GM13977 (cell line): ENCODE measurements at regions not wholly inside any gene's neighbourhood (a gene's known extent, or its start where the extent isn't known, plus 50 kb on each side); places are given as distances from the start of the nearest gene placed in this dataset.

Source experiments
- DNase-seq: peaks from one replicate; pipeline ENCODE4 v3.0.0; 2012; ENCODE audit warnings: low spot score
- CTCF ChIP-seq: IDR thresholded peaks from 2 replicates; pipeline ENCODE4 v1.5.1; 2012; ENCODE audit warnings: mild to moderate bottlenecking, control low read depth; ENCODE audit not compliant: insufficient read depth; ENCODE audit errors: extremely low read depth, missing control alignments
- in situ Hi-C: fragments of 300-500 bp; cut with MboI; formaldehyde crosslinking; loops from one replicate; pipeline ENCODE4 v1.12.0; 2022; ENCODE audit warnings: low sequenced_read_pairs, low pct_unique_long_range_greater_than_20kb, mixed read lengths, inconsistent platforms; ENCODE audit not compliant: unreplicated experiment

GRCh38 chr1:229041946-229042345, 229.0 kb upstream of the RAB4A start:
- in situ Hi-C loops: no loop called here
- DNase-seq: no peak
- no peak for TF ChIP-seq CTCF

GRCh38 chr1:229042482-229042881, 228.4 kb upstream of the RAB4A start:
- in situ Hi-C loops: no loop called here
- TF ChIP-seq CTCF: no peak

GRCh38 chr1:229043115-229043514, 227.8 kb upstream of the RAB4A start:
- in situ Hi-C loops: no loop called here
- no peak for DNase-seq
- no peak for TF ChIP-seq CTCF

More at GRCh38 chr1:229042482-229042881, 228.4 kb upstream of the RAB4A start:
- DNase-seq: no peak

- in situ Hi-C loops: no loop called here
- TF ChIP-seq CTCF: no peak
- no peak for DNase-seq
Measured at GRCh38 chr1:229046251-229046853, 224.6 kb upstream of the RAB4A start.

- no peak for TF ChIP-seq CTCF
- in situ Hi-C loops: no loop called here
- no peak for DNase-seq
Measured at GRCh38 chr1:229047161-229047839, 223.6 kb upstream of the RAB4A start.

- in situ Hi-C loops: no loop called here
- no peak for TF ChIP-seq CTCF
- DNase-seq: no peak
Measured at GRCh38 chr1:229047840-229048620, 222.9 kb upstream of the RAB4A start.
